Naive thymus-derived CD4-positive, alpha-beta T cell (primary cell): ENCODE measurements at regions not wholly inside any gene's neighbourhood (a gene's known extent, or its start where the extent isn't known, plus 50 kb on each side); places are given as distances from the start of the nearest gene placed in this dataset.

Experiments
- ATAC-seq: fragments of 150-1000 bp; cut with Tn5 transposase; 2 replicates; pipeline ENCODE4 v1.10.0; 2021; ENCODE audit warnings: mild to moderate bottlenecking, moderate library complexity
- CTCF ChIA-PET: fragments of 350-600 bp; sonication (Branson Sonifier 250); formaldehyde crosslinking; loops from one replicate; lab custom pipeline; 2021; ENCODE audit warnings: antibody characterized with exemption; lab: Charles Lee
- POLR2A ChIA-PET: fragments of 350-600 bp; sonication (Branson Sonifier 250); formaldehyde crosslinking; loops from one replicate; lab custom pipeline; 2021; ENCODE audit warnings: antibody characterized with exemption, inconsistent platforms; lab: Charles Lee
- DNase-seq, 9 donors: peaks; one replicate each; pipeline versions ENCODE4 v3.0.0 to v3.0.0-alpha.2; 2020 to 2022; ENCODE audit warnings: mixed read lengths in 1 of 9
- H3K27ac ChIP-seq: one replicate; pipeline ENCODE4 v1.7.0; 2013; ENCODE audit warnings: mild to moderate bottlenecking, low read depth, low read length, moderate library complexity
- H3K27me3 ChIP-seq, 2 donors: one replicate each; pipeline ENCODE4 v1.7.0; 2013; ENCODE audit warnings: low read length in 2 of 2, mild to moderate bottlenecking in 2 of 2, moderate library complexity in 2 of 2; ENCODE audit not compliant: control insufficient read depth in 2 of 2, insufficient read depth in 2 of 2
- H3K36me3 ChIP-seq, 3 experiments: 1 replicate in 2 of 3; 2 replicates in 1 of 3; pipeline ENCODE4 v1.7.0; 2013; ENCODE audit warnings: low read length in 3 of 3, mild to moderate bottlenecking in 3 of 3, moderate library complexity in 1 of 3; ENCODE audit not compliant: insufficient read depth in 3 of 3, control insufficient read depth in 2 of 3
- H3K4me1 ChIP-seq, 2 donors: one replicate each; pipeline ENCODE4 v1.7.0; 2013; ENCODE audit warnings: low read length in 2 of 2, mild to moderate bottlenecking in 2 of 2, moderate library complexity in 1 of 2; ENCODE audit not compliant: control insufficient read depth in 2 of 2, insufficient read depth in 2 of 2
- H3K4me3 ChIP-seq: 2 replicates; pipeline ENCODE4 v1.7.0; 2013; ENCODE audit warnings: mild to moderate bottlenecking, low read length
- H3K9me3 ChIP-seq, 3 experiments: 1 replicate in 2 of 3; 2 replicates in 1 of 3; pipeline ENCODE4 v1.7.0; 2013; ENCODE audit warnings: low read length in 3 of 3; ENCODE audit not compliant: control insufficient read depth in 2 of 3
- H3K27ac Mint-ChIP-seq, 9 donors: one replicate each; pipeline ENCODE4 v1.8.0; 2020 to 2022; ENCODE audit warnings: mixed read lengths in 9 of 9, mild to moderate bottlenecking in 8 of 9, moderate library complexity in 5 of 9, inconsistent platforms in 2 of 9
- H3K27me3 Mint-ChIP-seq, 5 donors: one replicate each; pipeline ENCODE4 v1.8.0; 2021 to 2022; ENCODE audit warnings: mixed read lengths in 5 of 5, mild to moderate bottlenecking in 1 of 5
- H3K36me3 Mint-ChIP-seq, 5 donors: one replicate each; pipeline ENCODE4 v1.8.0; 2020 to 2022; ENCODE audit warnings: mixed read lengths in 5 of 5, mild to moderate bottlenecking in 3 of 5, inconsistent platforms in 1 of 5
- H3K4me1 Mint-ChIP-seq, 7 donors: one replicate each; pipeline ENCODE4 v1.8.0; 2020 to 2022; ENCODE audit warnings: mixed read lengths in 7 of 7, mild to moderate bottlenecking in 3 of 7, inconsistent platforms in 1 of 7
- H3K4me3 Mint-ChIP-seq, 10 donors: one replicate each; pipeline ENCODE4 v1.8.0; 2020 to 2022; ENCODE audit warnings: mild to moderate bottlenecking in 10 of 10, mixed read lengths in 10 of 10, moderate library complexity in 6 of 10, inconsistent platforms in 2 of 10
- H3K9me3 Mint-ChIP-seq, 11 donors: one replicate each; pipeline ENCODE4 v1.8.0; 2020 to 2022; ENCODE audit warnings: mixed read lengths in 11 of 11, mild to moderate bottlenecking in 4 of 11, inconsistent platforms in 1 of 11, moderate library complexity in 1 of 11
- intact Hi-C, 2 donors: fragments of 100-400 bp; cut with micrococcal nuclease; formaldehyde crosslinking; loops; one replicate each; pipeline ENCODE4 v1.15.1; 2023

DNA sequence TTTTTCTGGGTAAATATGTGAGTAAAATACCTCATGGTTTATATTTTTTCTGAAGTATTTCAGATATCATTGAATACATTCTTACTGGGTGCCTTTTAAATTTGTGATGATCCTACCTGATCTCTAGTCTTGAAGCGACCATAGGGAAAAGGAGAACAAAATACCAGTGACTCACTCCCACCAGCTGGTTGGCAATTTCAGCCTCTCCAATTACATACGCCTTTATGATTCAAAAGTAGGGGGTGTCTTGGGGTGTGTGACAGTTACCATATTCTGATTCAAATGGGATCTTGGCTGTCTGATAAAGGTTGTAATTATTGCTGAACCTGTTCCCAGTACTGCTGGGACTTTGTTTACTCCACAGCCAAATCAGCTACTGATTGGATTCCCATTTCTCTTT, 175.9 kb upstream of the NXPH2 start:
- ATAC-seq: no peak

DNA sequence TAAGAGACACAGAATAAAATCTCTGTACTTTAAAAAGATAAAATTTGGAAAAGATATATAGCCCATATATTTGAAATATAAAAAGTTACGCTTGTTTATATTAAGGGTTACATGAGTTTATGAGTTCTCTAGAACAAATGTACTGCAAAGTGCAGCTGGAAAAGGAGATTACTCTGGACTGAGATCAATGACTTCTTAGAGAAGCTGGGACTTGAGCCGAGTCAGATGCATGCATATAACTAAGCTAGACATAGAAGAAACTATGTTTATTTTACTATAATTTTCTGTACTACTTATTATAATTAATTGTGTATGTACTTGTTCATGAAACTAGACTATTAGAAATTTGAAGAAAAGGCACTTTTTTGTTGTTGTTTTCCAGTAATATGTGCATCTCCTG, 170.3 kb upstream of the NXPH2 start:
- H3K27ac Mint-ChIP-seq: no peak overlapping the region
- H3K4me3 ChIP-seq: no peak overlapping the region
- no peak overlapping the region for H3K4me3 Mint-ChIP-seq
- no peak overlapping the region for H3K27ac ChIP-seq
- intact Hi-C loops: no loop called here
- no peaks in the 10 kb centered on the region for H3K36me3 ChIP-seq
- H3K9me3 ChIP-seq: no peaks in the 10 kb centered on the region
- H3K4me1 Mint-ChIP-seq: no peaks in the 10 kb centered on the region
- H3K9me3 Mint-ChIP-seq: peaks cover 0 to 9% (median 4%) of the 10 kb centered on the region in 11 donors
- ChIA-PET CTCF (no interaction called here), POLR2A (no interaction called here)
- H3K36me3 Mint-ChIP-seq: no peaks in the 10 kb centered on the region
- H3K27me3 Mint-ChIP-seq: no peaks in the 10 kb centered on the region
- no peaks in the 10 kb centered on the region for H3K4me1 ChIP-seq
- ATAC-seq (no peak), DNase-seq (no peak)
- H3K27me3 ChIP-seq: no peaks in the 10 kb centered on the region

More for the DNA sequence above, 175.9 kb upstream of the NXPH2 start:
- no peak for DNase-seq
- ChIA-PET CTCF (no interaction called here), POLR2A (no interaction called here)
- Histone ChIP-seq H3K27ac (no peak overlapping the region), H3K27me3 (no peaks in the 10 kb centered on the region), H3K4me1 (no peaks in the 10 kb centered on the region), H3K36me3 (no peaks in the 10 kb centered on the region), H3K9me3 (no peaks in the 10 kb centered on the region), H3K4me3 (no peak overlapping the region)
- Mint-ChIP-seq H3K4me1 (no peaks in the 10 kb centered on the region), H3K27me3 (no peaks in the 10 kb centered on the region), H3K9me3 (peaks cover 0 to 19% (median 6%) of the 10 kb centered on the region in 11 donors), H3K4me3 (no peak overlapping the region), H3K36me3 (no peaks in the 10 kb centered on the region), H3K27ac (no peak overlapping the region)
- intact Hi-C loops: no loop called here

DNA sequence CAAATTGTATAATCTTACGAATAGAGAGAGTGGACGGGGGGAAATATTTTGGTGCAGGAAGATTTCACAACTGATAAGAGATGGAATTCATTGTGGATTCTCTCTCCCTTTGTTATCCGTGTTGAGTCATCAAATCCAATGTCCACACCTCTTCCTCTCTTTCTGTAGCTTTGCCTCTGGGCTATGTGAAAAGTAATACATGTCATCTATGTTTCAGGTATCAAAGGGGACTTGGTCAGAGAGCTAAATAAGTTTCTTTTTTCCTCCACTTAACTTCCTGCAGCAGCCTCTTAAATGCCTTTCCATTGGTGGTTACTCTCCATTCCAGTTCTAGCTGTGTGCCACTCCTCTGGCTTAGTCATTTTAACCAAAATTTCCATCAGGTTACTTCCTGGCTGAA, 169.3 kb upstream of the NXPH2 start:
- POLR2A ChIA-PET: no interaction called here

DNA sequence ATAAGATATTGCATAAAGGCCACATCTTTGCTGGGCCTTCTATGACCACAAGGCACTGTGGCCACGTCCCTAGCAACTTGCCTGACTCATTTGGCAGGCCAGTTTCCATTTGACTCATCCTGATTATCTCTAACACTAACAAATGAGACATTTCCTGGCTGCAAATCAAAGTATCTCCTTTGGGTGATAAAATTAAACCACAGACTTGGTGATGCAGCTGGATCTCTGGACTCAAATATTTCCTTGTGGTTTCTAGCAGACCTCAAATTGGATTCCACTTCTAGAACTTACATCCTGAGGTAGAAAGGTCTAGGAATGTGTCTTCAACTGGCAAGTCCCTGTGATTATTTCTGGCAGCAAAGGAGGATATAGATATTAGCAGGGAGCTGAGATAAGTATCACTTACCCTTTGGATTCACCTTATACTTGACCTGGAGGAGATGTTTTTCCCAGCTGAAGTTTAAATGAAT, 167.9 kb upstream of the NXPH2 start:
- H3K9me3 Mint-ChIP-seq: peaks cover 0 to 7% (median 2%) of the 10 kb centered on the region in 11 donors
- ChIA-PET POLR2A (no interaction called here), CTCF (no interaction called here)
- no peak for ATAC-seq
- DNase-seq: no peak
- no peak overlapping the region for H3K4me3 ChIP-seq
- H3K27me3 Mint-ChIP-seq: no peaks in the 10 kb centered on the region
- H3K36me3 ChIP-seq: no peaks in the 10 kb centered on the region
- H3K4me3 Mint-ChIP-seq: no peak overlapping the region
- intact Hi-C loops: no loop called here
- no peaks in the 10 kb centered on the region for H3K9me3 ChIP-seq
- no peaks in the 10 kb centered on the region for H3K27me3 ChIP-seq
- H3K4me1 ChIP-seq: no peaks in the 10 kb centered on the region
- H3K4me1 Mint-ChIP-seq: no peaks in the 10 kb centered on the region
- H3K27ac Mint-ChIP-seq: no peak overlapping the region
- H3K36me3 Mint-ChIP-seq: no peaks in the 10 kb centered on the region
- H3K27ac ChIP-seq: no peak overlapping the region

More for the DNA sequence above, 169.3 kb upstream of the NXPH2 start:
- CTCF ChIA-PET: no interaction called here
- Mint-ChIP-seq H3K36me3 (no peaks in the 10 kb centered on the region), H3K9me3 (peaks cover 0 to 7% (median 4%) of the 10 kb centered on the region in 11 donors), H3K27me3 (no peaks in the 10 kb centered on the region), H3K27ac (no peak overlapping the region), H3K4me3 (no peak overlapping the region), H3K4me1 (no peaks in the 10 kb centered on the region)
- no peak for DNase-seq
- Histone ChIP-seq H3K27ac (no peak overlapping the region), H3K4me1 (no peaks in the 10 kb centered on the region), H3K27me3 (no peaks in the 10 kb centered on the region), H3K4me3 (no peak overlapping the region), H3K9me3 (no peaks in the 10 kb centered on the region), H3K36me3 (no peaks in the 10 kb centered on the region)
- intact Hi-C loops: no loop called here
- ATAC-seq: no peak

DNA sequence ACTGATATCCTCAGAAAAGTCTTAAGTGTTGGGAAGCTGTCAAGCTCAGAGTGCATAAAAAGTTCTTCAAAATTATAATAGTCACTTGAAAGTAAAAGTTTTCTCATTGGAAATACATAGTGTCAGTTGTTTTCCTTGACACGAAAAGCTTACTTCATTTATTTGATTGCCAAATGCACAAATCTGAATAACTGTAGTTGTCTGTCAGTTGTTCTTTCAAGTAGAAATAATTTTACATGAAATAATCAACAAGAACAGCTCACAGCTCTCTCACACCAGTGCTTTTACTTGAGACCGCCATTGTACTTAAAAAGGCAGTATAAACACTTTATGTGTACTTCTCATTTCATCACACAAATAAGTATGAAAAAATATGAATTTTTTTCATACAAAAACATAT, 163.3 kb upstream of the NXPH2 start:
- DNase-seq (no peak), ATAC-seq (no peak)
- Histone ChIP-seq H3K36me3 (no peaks in the 10 kb centered on the region), H3K4me1 (no peaks in the 10 kb centered on the region), H3K9me3 (no peaks in the 10 kb centered on the region), H3K27ac (no peak overlapping the region), H3K27me3 (no peaks in the 10 kb centered on the region), H3K4me3 (no peak overlapping the region)
- H3K9me3 Mint-ChIP-seq: peaks cover 0 to 25% (median 6%) of the 10 kb centered on the region in 11 donors
- no peak overlapping the region for H3K4me3 Mint-ChIP-seq
- no peaks in the 10 kb centered on the region for H3K4me1 Mint-ChIP-seq
- intact Hi-C loops: no loop called here
- H3K36me3 Mint-ChIP-seq: no peaks in the 10 kb centered on the region
- CTCF ChIA-PET: no interaction called here
- POLR2A ChIA-PET: no interaction called here
- H3K27me3 Mint-ChIP-seq: no peaks in the 10 kb centered on the region
- H3K27ac Mint-ChIP-seq: no peak overlapping the region

DNA sequence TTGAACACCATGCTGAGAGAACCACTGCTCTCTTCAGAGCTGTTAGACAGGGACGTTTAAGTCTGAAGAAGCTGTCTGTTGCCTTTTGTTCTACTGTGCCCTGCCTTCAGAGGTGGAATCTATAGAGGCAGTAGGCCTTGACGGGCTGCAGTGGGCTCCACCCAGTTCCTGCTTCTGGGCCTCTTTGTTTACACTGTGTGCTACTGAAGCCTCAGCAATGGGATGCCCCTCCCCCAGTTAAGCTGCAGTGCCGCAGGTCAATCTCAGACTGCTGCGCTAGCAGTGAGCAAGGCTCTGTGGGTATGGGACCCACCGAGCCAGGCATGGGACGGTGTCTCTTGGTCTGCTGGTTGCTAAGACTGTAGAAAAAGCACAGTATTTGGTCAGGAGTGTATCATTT, 162.3 kb upstream of the NXPH2 start:
- no peaks in the 10 kb centered on the region for H3K27me3 Mint-ChIP-seq
- Histone ChIP-seq H3K4me3 (no peak overlapping the region), H3K27me3 (no peaks in the 10 kb centered on the region), H3K9me3 (no peaks in the 10 kb centered on the region), H3K4me1 (no peaks in the 10 kb centered on the region), H3K36me3 (no peaks in the 10 kb centered on the region), H3K27ac (no peak overlapping the region)
- H3K27ac Mint-ChIP-seq: no peak overlapping the region
- no peaks in the 10 kb centered on the region for H3K4me1 Mint-ChIP-seq
- peaks cover 0 to 25% (median 6%) of the 10 kb centered on the region in 11 donors for H3K9me3 Mint-ChIP-seq
- ChIA-PET POLR2A (no interaction called here), CTCF (no interaction called here)
- DNase-seq (no peak), ATAC-seq (no peak)
- no peaks in the 10 kb centered on the region for H3K36me3 Mint-ChIP-seq
- H3K4me3 Mint-ChIP-seq: no peak overlapping the region
- intact Hi-C loops: no loop called here

DNA sequence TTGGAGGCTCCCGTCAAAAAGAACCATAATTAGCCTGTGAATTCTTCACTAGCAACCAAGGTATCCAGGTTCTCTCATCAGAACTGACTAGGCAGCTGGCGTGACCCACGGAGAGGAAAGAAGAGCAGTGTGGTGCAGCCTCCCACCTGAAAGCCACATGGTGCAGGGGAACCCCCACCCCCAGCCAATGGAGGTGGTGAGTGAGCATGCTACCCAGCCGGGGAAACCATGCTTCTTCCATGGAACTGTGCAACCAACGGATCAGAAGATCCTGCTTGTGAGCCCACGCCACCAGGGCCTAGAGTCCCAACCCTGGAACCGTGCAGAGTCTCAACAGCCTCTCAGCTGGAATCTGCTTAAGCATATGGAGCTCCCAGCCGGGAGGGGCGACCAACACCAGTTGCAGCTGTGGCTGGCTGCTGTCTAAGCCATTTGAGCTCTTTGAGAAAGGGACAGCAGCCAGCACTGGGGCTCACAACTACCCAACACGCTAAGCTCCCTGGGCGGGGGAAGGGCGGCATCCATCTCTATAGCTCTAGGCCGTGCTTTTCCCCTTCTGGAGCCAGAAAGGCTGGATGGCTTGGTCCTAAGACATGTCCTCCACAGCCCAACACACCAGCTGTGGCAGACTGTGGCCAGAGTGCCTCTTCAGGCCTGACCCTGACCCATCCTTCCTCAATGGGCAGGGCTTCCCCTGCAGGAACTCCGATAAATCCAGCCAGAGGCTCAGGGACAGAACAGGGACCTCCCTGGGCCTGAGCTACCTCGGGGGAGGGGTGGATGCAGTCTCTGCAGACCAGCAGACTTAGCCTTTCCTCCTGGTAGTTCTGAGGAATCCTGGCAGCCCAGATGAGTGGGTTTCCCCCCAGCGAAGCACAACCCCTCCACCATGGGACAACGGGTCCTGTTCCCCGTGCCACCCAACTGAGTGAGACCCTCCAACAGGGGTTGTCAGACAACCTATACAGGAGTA, 151.4 kb upstream of the NXPH2 start:
- no peak for DNase-seq
- no peak for ATAC-seq
- no peak overlapping the region for H3K27ac Mint-ChIP-seq
- no peaks in the 10 kb centered on the region for H3K36me3 ChIP-seq
- H3K27ac ChIP-seq: no peak overlapping the region
- H3K4me3 ChIP-seq: no peak overlapping the region
- CTCF ChIA-PET: no interaction called here
- no peaks in the 10 kb centered on the region for H3K4me1 ChIP-seq
- intact Hi-C loops: no loop called here
- H3K9me3 Mint-ChIP-seq: peaks cover 0 to 13% (median 2%) of the 10 kb centered on the region in 11 donors
- POLR2A ChIA-PET: no interaction called here
- no peaks in the 10 kb centered on the region for H3K9me3 ChIP-seq
- H3K36me3 Mint-ChIP-seq: no peaks in the 10 kb centered on the region
- H3K4me1 Mint-ChIP-seq: no peaks in the 10 kb centered on the region
- H3K27me3 Mint-ChIP-seq: no peaks in the 10 kb centered on the region
- H3K27me3 ChIP-seq: no peaks in the 10 kb centered on the region
- H3K4me3 Mint-ChIP-seq: no peak overlapping the region
